DMS53 treated with DMSO at 0.1 percent for 48 hours (cell line): ENCODE measurements at regions not wholly inside any gene's neighbourhood (a gene's known extent, or its start where the extent isn't known, plus 50 kb on each side); places are given as distances from the start of the nearest gene placed in this dataset.
"Not testable (repeated sequence)": the region's sequence is repeated elsewhere in the genome, so short reads cannot be mapped to it uniquely, and the experiment has no call there.

ENCODE experiments used
- DNase-seq: peaks from one replicate; lab custom pipeline; 2025; ENCODE audit not compliant: unreplicated experiment; lab: John Stamatoyannopoulos, UW

GRCh38 chr10:108072466-108072865, 908.0 kb upstream of the SORCS1 start:
- no peak for DNase-seq

- DNase-seq: no peak
These were observed 906.3 kb upstream of the SORCS1 start for GRCh38 chr10:108070789-108071188.

GRCh38 chr10:108069096-108069495, 904.6 kb upstream of the SORCS1 start:
- no peak for DNase-seq

GRCh38 chr10:108064746-108065260, 900.3 kb upstream of the SORCS1 start:
- no peak for DNase-seq

- peak; percentile 41 for DNase-seq
These were observed 895.7 kb upstream of the SORCS1 start for GRCh38 chr10:108060246-108060645.

GRCh38 chr10:108055506-108055905, 891.0 kb upstream of the SORCS1 start:
- DNase-seq: no peak

- peak; percentile 27 for DNase-seq
These were observed 888.5 kb upstream of the SORCS1 start for GRCh38 chr10:108052981-108053380.

GRCh38 chr10:108051218-108051617, 886.7 kb upstream of the SORCS1 start:
- no peak for DNase-seq

- DNase-seq: no peak
These were observed 886.1 kb upstream of the SORCS1 start for GRCh38 chr10:108050626-108051025.

GRCh38 chr10:108049668-108050067, 885.2 kb upstream of the SORCS1 start:
- no peak for DNase-seq

- no peak for DNase-seq
These were observed 884.4 kb upstream of the SORCS1 start for GRCh38 chr10:108048898-108049297.

GRCh38 chr10:108039821-108040584, 875.5 kb upstream of the SORCS1 start:
- no peak for DNase-seq

GRCh38 chr10:108037061-108037460, 872.6 kb upstream of the SORCS1 start:
- no peak for DNase-seq

- DNase-seq: no peak
These were observed 871.8 kb upstream of the SORCS1 start for GRCh38 chr10:108036265-108036664.

GRCh38 chr10:108034829-108035228, 870.3 kb upstream of the SORCS1 start:
- DNase-seq: no peak

- DNase-seq: not testable (repeated sequence)
These were observed 869.0 kb upstream of the SORCS1 start for GRCh38 chr10:108033518-108033917.

GRCh38 chr10:108031505-108031904, 867.0 kb upstream of the SORCS1 start:
- DNase-seq: no peak

- no peak for DNase-seq
These were observed 850.3 kb upstream of the SORCS1 start for GRCh38 chr10:108014902-108015177.

- DNase-seq: no peak
These were observed 849.8 kb upstream of the SORCS1 start for GRCh38 chr10:108014145-108014901.

GRCh38 chr10:108005627-108006026, 841.1 kb upstream of the SORCS1 start:
- DNase-seq: no peak

GRCh38 chr10:108003576-108003975, 839.1 kb upstream of the SORCS1 start:
- DNase-seq: no peak

GRCh38 chr10:108003061-108003460, 838.6 kb upstream of the SORCS1 start:
- DNase-seq: no peak
